Lower lobe of right lung (tissue), 2 donors: ENCODE measurements at regions not wholly inside any gene's neighbourhood (a gene's known extent, or its start where the extent isn't known, plus 50 kb on each side); places are given as distances from the start of the nearest gene placed in this dataset.

ENCODE experiments used
- ATAC-seq, 2 donors: fragments of 200-7000 bp; cut with Tn5 transposase; one replicate each; pipeline ENCODE4 v1.9.1; 2020 to 2022; ENCODE audit warnings: mild to moderate bottlenecking in 2 of 2, moderate library complexity in 2 of 2
- DNase-seq: peaks from one replicate; pipeline ENCODE4 v3.0.0-alpha.2; 2020
- H3K27ac ChIP-seq: fragments of 200-600 bp; one replicate; pipeline ENCODE4 v1.8.0; 2022
- H3K27me3 ChIP-seq: fragments of 200-600 bp; one replicate; pipeline ENCODE4 v1.8.0; 2022; ENCODE audit warnings: low read depth
- H3K36me3 ChIP-seq: fragments of 200-600 bp; one replicate; pipeline ENCODE4 v1.8.0; 2022; ENCODE audit warnings: mild to moderate bottlenecking
- H3K4me1 ChIP-seq: fragments of 200-600 bp; one replicate; pipeline ENCODE4 v1.8.0; 2022
- H3K4me3 ChIP-seq: fragments of 200-600 bp; one replicate; pipeline ENCODE4 v1.8.0; 2022; ENCODE audit warnings: mild to moderate bottlenecking
- H3K9me3 ChIP-seq: fragments of 200-600 bp; one replicate; pipeline ENCODE4 v1.8.0; 2022
- intact Hi-C: fragments of 100-400 bp; cut with DNase I; formaldehyde crosslinking; loops from one replicate; pipeline ENCODE4 v1.11.0; 2022
- TF ChIP-seq, protein P1 (sequence below): fragments of 200-600 bp; IDR thresholded peaks from one replicate; pipeline ENCODE4 v1.8.0; 2022; ENCODE audit warnings: antibody characterized with exemption, mild to moderate bottlenecking
- donor health status: DM: no; HTN: yes; CAD: no; lungs with severe emphysema.

DNA sequence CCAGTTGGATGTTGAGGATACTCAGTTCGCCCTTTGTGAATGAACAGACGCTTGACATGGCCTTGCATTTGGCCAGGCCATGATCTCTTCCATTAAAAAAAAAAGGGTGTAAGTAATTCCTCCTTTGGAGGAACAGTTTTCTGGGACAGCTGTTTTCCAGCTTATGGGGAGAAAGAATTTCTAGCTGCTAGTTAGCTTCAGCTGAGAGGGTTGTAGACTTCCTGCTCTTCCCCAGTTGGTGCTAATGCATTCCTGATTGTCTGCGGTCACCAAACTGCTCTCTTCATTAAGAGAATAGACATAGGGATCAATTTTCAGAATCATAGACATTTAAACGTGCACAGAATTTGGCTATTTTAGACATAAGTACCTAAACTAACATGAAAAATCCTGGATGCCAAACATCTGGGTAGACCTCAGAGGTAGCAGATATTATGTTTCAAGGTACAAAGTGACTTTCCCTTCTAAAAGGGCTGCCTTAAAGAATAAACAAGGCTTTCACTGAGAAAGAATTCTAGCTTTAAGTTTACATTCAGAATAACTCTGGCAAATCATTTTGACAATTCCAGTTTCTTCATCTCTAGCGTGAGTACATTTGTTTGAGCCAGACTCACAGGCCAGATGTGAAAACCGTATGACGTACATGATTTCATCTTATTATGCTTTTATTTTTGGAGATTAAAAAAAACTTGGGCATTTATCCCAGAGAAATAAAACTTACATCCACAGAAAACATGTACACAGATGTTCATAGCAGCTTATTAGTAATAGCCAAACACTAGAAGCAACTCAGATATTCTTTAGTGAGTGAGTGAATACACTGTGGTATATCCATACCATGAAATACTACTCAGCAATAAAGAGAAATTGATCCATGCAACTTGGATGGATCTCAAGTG, 71.2 kb downstream of the MAIP1 start:
- ATAC-seq (no peak), DNase-seq (no peak)
- Histone ChIP-seq H3K27ac (peak overlapping the region; percentile 26), H3K4me1 (no peaks in the 10 kb centered on the region), H3K9me3 (no peaks in the 10 kb centered on the region), H3K36me3 (no peaks in the 10 kb centered on the region), H3K4me3 (no peak overlapping the region), H3K27me3 (no peaks in the 10 kb centered on the region)
- intact Hi-C loops: no loop called here
- TF ChIP-seq, protein P1, sequence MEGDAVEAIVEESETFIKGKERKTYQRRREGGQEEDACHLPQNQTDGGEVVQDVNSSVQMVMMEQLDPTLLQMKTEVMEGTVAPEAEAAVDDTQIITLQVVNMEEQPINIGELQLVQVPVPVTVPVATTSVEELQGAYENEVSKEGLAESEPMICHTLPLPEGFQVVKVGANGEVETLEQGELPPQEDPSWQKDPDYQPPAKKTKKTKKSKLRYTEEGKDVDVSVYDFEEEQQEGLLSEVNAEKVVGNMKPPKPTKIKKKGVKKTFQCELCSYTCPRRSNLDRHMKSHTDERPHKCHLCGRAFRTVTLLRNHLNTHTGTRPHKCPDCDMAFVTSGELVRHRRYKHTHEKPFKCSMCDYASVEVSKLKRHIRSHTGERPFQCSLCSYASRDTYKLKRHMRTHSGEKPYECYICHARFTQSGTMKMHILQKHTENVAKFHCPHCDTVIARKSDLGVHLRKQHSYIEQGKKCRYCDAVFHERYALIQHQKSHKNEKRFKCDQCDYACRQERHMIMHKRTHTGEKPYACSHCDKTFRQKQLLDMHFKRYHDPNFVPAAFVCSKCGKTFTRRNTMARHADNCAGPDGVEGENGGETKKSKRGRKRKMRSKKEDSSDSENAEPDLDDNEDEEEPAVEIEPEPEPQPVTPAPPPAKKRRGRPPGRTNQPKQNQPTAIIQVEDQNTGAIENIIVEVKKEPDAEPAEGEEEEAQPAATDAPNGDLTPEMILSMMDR: no peak

GRCh38 chr2:200028998-200029397, 73.6 kb downstream of the MAIP1 start:
- H3K4me3 ChIP-seq: no peak overlapping the region
- no peak for DNase-seq
- no peaks in the 10 kb centered on the region for H3K9me3 ChIP-seq
- H3K27ac ChIP-seq: no peak overlapping the region
- TF ChIP-seq, protein P1: no peak
- H3K27me3 ChIP-seq: no peaks in the 10 kb centered on the region
- ATAC-seq: no peak
- no peaks in the 10 kb centered on the region for H3K4me1 ChIP-seq
- intact Hi-C loops: no loop called here
- H3K36me3 ChIP-seq: no peaks in the 10 kb centered on the region

- TF ChIP-seq, protein P1: no peak
- Histone ChIP-seq H3K4me1 (no peaks in the 10 kb centered on the region), H3K4me3 (no peak overlapping the region), H3K27me3 (no peaks in the 10 kb centered on the region), H3K9me3 (no peaks in the 10 kb centered on the region), H3K27ac (no peak overlapping the region), H3K36me3 (no peaks in the 10 kb centered on the region)
- no peak for ATAC-seq
- DNase-seq: no peak
- intact Hi-C loops: no loop called here
Measured at GRCh38 chr2:200032895-200033294, 77.5 kb downstream of the MAIP1 start.

GRCh38 chr2:200033929-200034328, 78.5 kb downstream of the MAIP1 start:
- H3K36me3 ChIP-seq: no peaks in the 10 kb centered on the region
- no peak overlapping the region for H3K27ac ChIP-seq
- intact Hi-C loops: no loop called here
- no peaks in the 10 kb centered on the region for H3K27me3 ChIP-seq
- H3K4me3 ChIP-seq: no peak overlapping the region
- DNase-seq: no peak
- no peak for ATAC-seq
- TF ChIP-seq, protein P1: no peak
- no peaks in the 10 kb centered on the region for H3K9me3 ChIP-seq
- no peaks in the 10 kb centered on the region for H3K4me1 ChIP-seq

DNA sequence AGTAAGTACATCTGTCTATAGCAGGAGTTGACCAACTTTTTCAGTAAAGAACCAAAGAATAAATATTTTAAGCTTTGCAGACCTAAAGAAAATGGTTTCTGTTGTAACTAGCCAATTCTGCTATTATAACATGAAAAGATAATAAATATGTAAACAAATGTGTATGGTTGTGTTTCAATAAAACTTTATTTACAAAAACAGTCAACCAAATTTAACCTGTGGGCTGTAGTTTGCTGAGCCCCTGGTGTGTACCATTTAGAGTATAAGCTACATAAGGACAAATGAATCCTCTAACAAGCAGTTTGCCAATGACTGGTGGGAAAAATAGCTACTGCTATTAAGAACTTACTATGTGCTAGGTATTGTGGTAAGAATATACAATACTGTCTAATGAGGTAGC, 79.4 kb downstream of the MAIP1 start:
- H3K9me3 ChIP-seq: no peaks in the 10 kb centered on the region
- intact Hi-C loops: no loop called here
- H3K27me3 ChIP-seq: no peaks in the 10 kb centered on the region
- TF ChIP-seq, protein P1: no peak
- no peak overlapping the region for H3K27ac ChIP-seq
- H3K4me1 ChIP-seq: no peaks in the 10 kb centered on the region
- DNase-seq (no peak), ATAC-seq (no peak)
- no peaks in the 10 kb centered on the region for H3K36me3 ChIP-seq
- H3K4me3 ChIP-seq: no peak overlapping the region
